ENCODE measurements at regions not wholly inside any gene's neighbourhood (a gene's known extent, or its start where the extent isn't known, plus 50 kb on each side); places are given as distances from the start of the nearest gene placed in this dataset.

DNA sequence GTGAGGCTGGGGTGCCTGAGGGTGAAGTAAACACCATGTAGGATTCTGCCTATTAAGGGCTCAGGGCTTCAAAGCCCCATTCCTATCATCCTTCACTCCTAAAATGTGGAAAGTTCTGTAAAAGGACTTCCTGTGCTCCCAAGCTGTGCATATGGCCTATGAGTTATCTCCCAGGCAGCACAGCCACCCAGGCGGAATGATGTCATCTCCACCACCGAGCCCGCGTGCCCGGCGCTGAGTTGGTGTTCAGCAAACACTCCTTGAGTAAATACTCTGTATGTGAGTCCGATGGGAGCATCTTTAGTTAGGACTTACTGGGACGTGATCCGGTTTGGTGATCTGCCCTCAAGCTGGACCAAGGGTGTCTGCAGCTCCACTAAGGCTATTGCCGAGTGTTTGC, 437.3 kb downstream of the MED13L start:
- Mint-ChIP-seq H3K4me3 (no peak overlapping the region), H3K4me1 (ENCODE audit: low read depth) (no peaks in the 10 kb centered on the region), H3K27me3 (ENCODE audit: low read depth) (peaks cover 3% of the 10 kb centered on the region), H3K9me3 (no peaks in the 10 kb centered on the region), H3K36me3 (ENCODE audit: insufficient read depth) (no peaks in the 10 kb centered on the region)
- DNase-seq (no peak), ATAC-seq (no peak)

DNA sequence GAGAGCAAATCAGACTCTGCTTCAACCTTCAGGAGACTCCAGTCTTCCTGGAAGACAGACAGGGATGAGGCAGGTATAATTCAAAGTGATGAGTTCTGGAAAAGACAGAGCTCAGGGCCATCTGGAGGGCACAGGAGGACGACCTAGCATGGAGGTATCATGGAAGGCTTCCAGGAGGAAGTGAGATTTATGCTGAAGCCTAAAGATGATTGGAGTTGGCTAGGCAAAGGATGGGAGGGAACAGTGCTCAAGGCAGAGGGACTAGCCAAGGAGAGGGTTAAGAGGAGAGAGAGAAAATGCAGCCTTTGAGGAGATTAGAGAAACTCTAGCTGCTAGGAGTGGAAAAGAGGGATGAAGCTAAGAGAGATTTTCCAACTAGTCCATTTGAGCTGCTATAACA, 438.5 kb downstream of the MED13L start:
- H3K9me3 Mint-ChIP-seq: no peaks in the 10 kb centered on the region
- no peaks in the 10 kb centered on the region for H3K36me3 Mint-ChIP-seq (ENCODE audit: insufficient read depth)
- H3K4me3 Mint-ChIP-seq: no peak overlapping the region
- DNase-seq (no peak), ATAC-seq (no peak)
- H3K4me1 Mint-ChIP-seq (ENCODE audit: low read depth): no peaks in the 10 kb centered on the region
- H3K27me3 Mint-ChIP-seq (ENCODE audit: low read depth): peaks cover 3% of the 10 kb centered on the region

DNA sequence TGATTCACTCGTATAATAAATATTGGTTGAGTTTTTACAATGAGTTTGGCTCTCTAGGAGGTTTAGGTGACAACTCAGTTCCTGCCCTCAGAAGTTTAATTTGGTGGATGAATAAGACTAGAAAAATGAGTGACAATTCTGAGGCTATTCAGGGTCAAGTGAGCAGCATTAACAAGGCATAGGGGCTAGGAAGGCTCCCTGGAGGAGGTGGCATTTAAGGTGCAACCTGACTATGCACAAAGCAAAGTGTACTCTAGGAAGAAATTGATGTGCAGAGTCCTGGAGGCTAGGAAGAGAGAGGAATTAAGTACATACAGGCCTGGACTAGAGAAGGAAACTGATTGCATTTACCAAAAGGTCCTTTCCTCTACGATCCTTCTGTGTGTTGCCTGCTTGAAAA, 440.3 kb downstream of the MED13L start:
- no peak for ATAC-seq
- Mint-ChIP-seq H3K36me3 (ENCODE audit: insufficient read depth) (no peaks in the 10 kb centered on the region), H3K27me3 (ENCODE audit: low read depth) (peaks cover 2% of the 10 kb centered on the region), H3K4me3 (no peak overlapping the region), H3K9me3 (no peaks in the 10 kb centered on the region), H3K4me1 (ENCODE audit: low read depth) (no peaks in the 10 kb centered on the region)
- no peak for DNase-seq

DNA sequence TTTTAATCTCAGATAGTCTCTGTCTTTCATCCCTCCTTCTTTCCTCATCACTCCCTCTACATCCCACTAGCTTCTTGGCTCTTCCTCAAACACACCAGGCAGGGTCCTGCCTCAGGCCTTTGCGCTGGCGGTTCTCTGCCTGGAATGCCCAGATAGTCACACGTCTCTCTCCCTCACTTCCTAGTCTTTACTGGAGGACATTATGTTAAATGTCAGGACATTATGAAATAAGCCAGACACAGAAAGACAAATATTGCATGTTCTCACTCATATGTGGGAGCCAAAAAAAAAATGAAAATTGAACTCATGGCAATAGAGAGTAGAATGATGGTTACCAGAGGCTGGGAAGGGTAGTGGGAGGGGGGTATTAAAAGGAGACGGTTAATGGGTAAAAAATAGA, 442.0 kb downstream of the MED13L start:
- no peak for ATAC-seq
- peaks cover 2% of the 10 kb centered on the region for H3K27me3 Mint-ChIP-seq (ENCODE audit: low read depth)
- H3K4me3 Mint-ChIP-seq: no peak overlapping the region
- no peak for DNase-seq
- H3K36me3 Mint-ChIP-seq (ENCODE audit: insufficient read depth): no peaks in the 10 kb centered on the region
- no peaks in the 10 kb centered on the region for H3K4me1 Mint-ChIP-seq (ENCODE audit: low read depth)
- no peaks in the 10 kb centered on the region for H3K9me3 Mint-ChIP-seq

DNA sequence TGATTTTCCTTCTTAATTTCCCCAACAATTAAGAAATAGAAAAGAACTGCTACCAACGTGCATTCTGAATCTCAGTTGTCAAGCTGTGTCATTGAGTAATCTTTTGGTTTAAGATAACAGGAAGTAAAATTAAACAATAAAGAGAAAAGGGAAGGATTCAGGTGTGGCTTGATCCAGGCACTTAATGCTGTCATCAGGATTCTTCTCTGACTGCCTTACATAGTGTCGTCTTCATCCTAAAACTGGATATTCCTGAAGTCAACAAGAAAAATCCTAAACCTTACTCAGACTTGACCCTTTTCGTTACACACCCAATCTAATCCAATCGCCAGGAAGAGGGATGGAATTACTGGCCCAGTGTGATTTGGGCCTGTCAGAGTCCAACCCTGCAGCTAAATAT, 443.8 kb downstream of the MED13L start:
- Mint-ChIP-seq H3K27me3 (ENCODE audit: low read depth) (peaks cover 2% of the 10 kb centered on the region), H3K4me1 (ENCODE audit: low read depth) (no peaks in the 10 kb centered on the region), H3K4me3 (no peak overlapping the region), H3K9me3 (no peaks in the 10 kb centered on the region), H3K36me3 (ENCODE audit: insufficient read depth) (no peaks in the 10 kb centered on the region)
- ATAC-seq (no peak), DNase-seq (no peak)

DNA sequence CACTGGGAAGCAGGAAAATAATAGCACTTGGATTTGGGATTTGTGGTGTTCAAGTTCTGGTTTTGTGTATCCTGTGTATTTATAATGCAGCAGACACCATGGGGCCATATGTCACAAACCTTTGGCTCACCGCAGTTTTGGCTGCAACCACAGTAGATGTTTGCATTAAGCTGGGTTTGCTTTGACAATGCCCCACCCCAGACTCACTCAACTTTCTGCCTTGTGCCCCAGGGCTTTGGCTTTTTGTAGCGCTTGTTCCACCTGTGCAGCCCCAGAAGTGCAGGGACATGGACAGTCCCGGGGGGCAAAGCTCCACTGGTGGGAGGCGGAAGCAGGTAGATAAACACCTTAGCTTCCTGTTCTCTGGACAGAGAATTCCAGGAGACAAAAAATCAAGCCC, 446.9 kb downstream of the MED13L start:
- Mint-ChIP-seq H3K36me3 (ENCODE audit: insufficient read depth) (no peaks in the 10 kb centered on the region), H3K4me3 (no peak overlapping the region), H3K4me1 (ENCODE audit: low read depth) (no peaks in the 10 kb centered on the region), H3K27me3 (ENCODE audit: low read depth) (no peaks in the 10 kb centered on the region), H3K9me3 (no peaks in the 10 kb centered on the region)
- DNase-seq (no peak), ATAC-seq (no peak)

DNA sequence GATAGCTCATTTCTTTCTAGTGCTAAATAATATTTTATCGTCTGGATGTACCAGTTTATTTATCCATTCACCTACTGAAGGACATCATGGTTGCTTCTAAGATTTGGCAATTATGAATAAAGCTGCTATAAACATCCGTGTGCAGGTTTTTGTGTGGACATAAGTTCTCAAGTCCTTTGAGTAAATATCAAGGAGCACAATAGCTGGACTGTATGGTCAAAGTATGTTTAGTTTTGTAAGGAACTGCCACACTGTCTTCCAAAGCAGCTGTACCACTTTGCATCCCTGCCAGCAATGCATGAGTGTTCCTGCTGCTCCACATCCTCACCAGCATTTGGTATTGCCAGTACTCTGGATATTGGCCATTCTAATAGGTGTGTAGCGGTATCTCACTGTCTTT, 447.4 kb downstream of the MED13L start:
- no peaks in the 10 kb centered on the region for H3K27me3 Mint-ChIP-seq (ENCODE audit: low read depth)
- no peak overlapping the region for H3K4me3 Mint-ChIP-seq
- no peak for DNase-seq
- ATAC-seq: no peak
- no peaks in the 10 kb centered on the region for H3K36me3 Mint-ChIP-seq (ENCODE audit: insufficient read depth)
- H3K9me3 Mint-ChIP-seq: no peaks in the 10 kb centered on the region
- H3K4me1 Mint-ChIP-seq (ENCODE audit: low read depth): no peaks in the 10 kb centered on the region

DNA sequence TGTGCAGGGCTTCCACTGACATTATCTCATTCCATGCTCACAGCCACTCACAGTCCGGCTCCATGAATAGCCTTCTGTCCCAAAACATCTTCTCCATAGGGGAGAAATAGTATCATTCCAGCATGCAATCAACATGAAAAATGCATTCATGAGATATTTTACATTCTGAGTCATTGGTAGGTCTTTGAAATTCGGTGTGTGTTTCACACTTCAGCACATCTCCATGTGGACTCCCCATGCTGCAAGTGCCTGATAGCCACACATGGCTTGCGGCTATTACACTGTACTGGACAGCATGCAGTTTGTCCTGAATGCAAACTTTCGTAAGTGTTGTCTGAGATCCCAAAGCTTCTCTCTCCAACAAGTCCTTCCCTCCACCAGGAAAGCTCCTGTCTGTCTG, 449.3 kb downstream of the MED13L start:
- no peak for ATAC-seq
- no peaks in the 10 kb centered on the region for H3K9me3 Mint-ChIP-seq
- H3K4me1 Mint-ChIP-seq (ENCODE audit: low read depth): no peaks in the 10 kb centered on the region
- no peaks in the 10 kb centered on the region for H3K36me3 Mint-ChIP-seq (ENCODE audit: insufficient read depth)
- H3K27me3 Mint-ChIP-seq (ENCODE audit: low read depth): peaks cover 6% of the 10 kb centered on the region
- DNase-seq: no peak
- H3K4me3 Mint-ChIP-seq: no peak overlapping the region

DNA sequence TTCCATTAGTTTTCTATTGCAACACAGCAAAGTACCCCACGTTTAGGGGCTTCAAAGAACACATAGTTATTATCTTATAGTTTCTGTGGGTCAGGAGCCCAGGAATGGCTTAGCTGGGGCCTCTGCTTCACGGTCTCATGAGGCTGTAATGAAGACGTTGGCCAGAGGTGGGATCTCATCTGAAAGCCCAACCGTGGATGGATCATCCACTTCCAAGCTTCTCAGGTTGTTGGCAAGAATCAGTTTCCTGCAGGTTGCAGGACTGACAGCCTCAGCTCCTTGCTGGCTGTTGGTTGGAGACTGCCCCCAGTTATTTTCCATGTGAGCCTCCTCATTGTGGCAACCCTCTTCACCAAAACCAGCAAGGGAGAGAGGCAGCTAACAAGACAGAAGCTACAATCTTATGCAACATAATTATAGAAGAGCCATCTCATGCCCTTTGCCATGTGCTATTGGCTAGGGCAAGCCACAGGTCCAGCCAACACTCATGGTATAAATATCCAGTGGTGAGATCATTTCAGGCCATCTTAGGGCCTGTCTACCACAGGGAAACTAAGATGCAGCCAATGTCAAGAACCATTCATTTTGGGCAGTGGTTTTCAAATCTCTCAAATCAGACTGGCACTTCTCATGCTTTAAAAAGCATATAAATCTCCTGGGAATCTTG, 452.4 kb downstream of the MED13L start:
- no peaks in the 10 kb centered on the region for H3K4me1 Mint-ChIP-seq (ENCODE audit: low read depth)
- no peaks in the 10 kb centered on the region for H3K36me3 Mint-ChIP-seq (ENCODE audit: insufficient read depth)
- peaks cover 8% of the 10 kb centered on the region for H3K27me3 Mint-ChIP-seq (ENCODE audit: low read depth)
- no peak overlapping the region for H3K4me3 Mint-ChIP-seq
- ATAC-seq (no peak), DNase-seq (no peak)
- H3K9me3 Mint-ChIP-seq: no peaks in the 10 kb centered on the region

DNA sequence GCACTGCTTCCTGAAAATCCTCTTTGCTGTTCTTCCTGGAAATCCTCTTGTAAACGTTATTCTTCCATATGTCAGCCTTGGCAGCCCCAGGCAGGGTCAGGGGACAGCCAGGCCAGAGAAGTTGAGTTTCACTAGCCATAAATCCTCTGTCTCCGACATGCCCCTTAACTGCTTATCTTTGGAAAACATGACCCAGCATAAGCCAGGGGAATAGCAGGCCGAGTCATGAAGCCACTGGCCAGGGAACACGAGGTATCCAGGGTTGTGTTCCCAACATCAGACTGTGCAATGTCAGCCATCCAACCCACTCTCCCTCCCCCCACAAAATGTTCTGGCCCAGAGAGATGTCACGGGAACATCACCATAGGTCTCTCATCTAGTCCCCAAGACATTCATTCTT, 453.9 kb downstream of the MED13L start:
- no peak for DNase-seq
- H3K4me3 Mint-ChIP-seq: no peak overlapping the region

DNA sequence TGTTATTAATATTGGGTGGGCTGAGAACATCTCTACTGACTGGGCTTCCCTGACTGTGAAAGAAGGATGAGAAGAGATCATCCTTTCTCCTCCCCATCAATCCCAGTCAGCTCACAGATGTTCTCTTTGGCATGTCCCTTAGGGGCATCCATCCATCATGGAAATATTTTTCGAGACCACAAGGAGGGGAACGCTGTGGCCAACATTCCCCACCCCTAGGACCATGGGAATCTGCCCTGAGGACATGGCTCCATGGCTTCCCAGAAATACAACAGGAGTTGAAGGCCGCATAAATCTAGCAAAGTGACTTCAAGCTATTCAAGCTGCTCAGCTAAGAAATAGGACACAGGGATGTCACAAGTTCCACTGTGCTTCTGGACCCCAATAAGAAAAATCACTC, 456.8 kb downstream of the MED13L start:
- Mint-ChIP-seq H3K4me3 (no peak overlapping the region), H3K4me1 (ENCODE audit: low read depth) (no peaks in the 10 kb centered on the region), H3K27me3 (ENCODE audit: low read depth) (peaks cover 17% of the 10 kb centered on the region), H3K9me3 (no peaks in the 10 kb centered on the region), H3K36me3 (ENCODE audit: insufficient read depth) (no peaks in the 10 kb centered on the region)
- ATAC-seq (no peak), DNase-seq (no peak)

More for the DNA sequence above, 453.9 kb downstream of the MED13L start:
- H3K27me3 Mint-ChIP-seq (ENCODE audit: low read depth): peaks cover 12% of the 10 kb centered on the region
- no peaks in the 10 kb centered on the region for H3K9me3 Mint-ChIP-seq
- ATAC-seq: no peak
- H3K36me3 Mint-ChIP-seq (ENCODE audit: insufficient read depth): no peaks in the 10 kb centered on the region
- H3K4me1 Mint-ChIP-seq (ENCODE audit: low read depth): no peaks in the 10 kb centered on the region

DNA sequence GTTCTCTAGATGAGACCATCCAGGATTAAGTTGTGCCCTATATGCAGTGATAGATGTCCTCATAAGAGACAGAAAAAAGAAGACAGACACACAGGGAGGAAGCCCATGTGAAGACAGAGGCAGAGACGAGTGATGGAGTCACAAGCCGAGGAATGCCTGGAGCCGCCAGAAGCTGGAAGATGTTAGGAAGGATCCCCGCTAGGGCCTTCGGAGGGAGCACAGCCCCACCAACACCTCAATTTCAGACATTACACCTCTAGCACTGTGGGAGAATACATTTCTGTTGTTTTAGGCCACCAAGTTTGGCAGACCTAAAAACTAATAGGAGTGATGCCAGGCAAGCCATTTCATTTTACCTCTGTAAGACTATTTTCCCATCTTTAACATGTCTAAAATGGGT, 458.5 kb downstream of the MED13L start:
- Mint-ChIP-seq H3K36me3 (ENCODE audit: insufficient read depth) (no peaks in the 10 kb centered on the region), H3K9me3 (peaks cover under 1% of the 10 kb centered on the region), H3K27me3 (ENCODE audit: low read depth) (peaks cover 17% of the 10 kb centered on the region), H3K4me3 (no peak overlapping the region), H3K4me1 (ENCODE audit: low read depth) (no peaks in the 10 kb centered on the region)
- ATAC-seq (no peak), DNase-seq (no peak)

DNA sequence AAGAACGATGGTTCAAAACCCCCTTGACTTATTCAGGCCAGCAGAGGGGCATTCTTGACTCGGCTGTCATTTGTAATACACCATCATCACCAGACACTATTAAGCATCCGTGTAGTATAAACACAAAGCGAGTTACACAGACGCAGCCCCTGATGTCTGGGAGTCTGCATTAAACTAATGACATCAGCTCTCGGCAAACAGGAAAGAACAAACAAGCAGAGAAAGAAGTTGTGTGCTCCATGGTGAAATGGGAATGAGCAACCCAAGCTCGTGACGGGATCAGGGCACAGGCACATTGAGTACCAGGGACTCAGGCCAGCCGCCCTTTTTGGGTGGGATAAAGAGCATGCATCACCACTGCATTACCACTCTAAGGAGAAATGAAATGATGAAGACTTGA, 460.1 kb downstream of the MED13L start:
- H3K4me1 Mint-ChIP-seq (ENCODE audit: low read depth): no peaks in the 10 kb centered on the region
- peaks cover 11% of the 10 kb centered on the region for H3K27me3 Mint-ChIP-seq (ENCODE audit: low read depth)
- H3K4me3 Mint-ChIP-seq: no peak overlapping the region
- H3K9me3 Mint-ChIP-seq: peaks cover 9% of the 10 kb centered on the region
- ATAC-seq: no peak
- H3K36me3 Mint-ChIP-seq (ENCODE audit: insufficient read depth): no peaks in the 10 kb centered on the region
- DNase-seq: no peak

DNA sequence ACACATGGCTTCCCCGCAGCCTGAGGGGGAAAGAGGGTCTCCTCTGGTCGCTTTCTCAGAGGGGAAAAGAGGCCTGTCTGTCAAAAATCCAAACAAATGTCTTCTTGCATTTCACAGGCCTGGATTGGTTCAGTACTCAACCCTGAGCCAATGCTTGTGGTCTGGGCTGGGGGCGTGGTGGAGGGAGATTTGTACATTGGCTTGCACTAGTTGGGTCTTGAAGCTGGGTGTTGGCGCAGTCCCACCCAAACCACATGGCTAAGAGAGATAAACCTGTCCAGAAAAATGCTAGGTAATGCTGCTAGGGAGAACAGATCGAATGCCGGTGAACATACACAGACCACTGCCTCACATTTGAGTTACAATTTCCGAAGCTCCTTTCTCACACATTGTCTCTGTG, 461.6 kb downstream of the MED13L start:
- peaks cover 9% of the 10 kb centered on the region for H3K27me3 Mint-ChIP-seq (ENCODE audit: low read depth)
- peaks cover 19% of the 10 kb centered on the region for H3K9me3 Mint-ChIP-seq

DNA sequence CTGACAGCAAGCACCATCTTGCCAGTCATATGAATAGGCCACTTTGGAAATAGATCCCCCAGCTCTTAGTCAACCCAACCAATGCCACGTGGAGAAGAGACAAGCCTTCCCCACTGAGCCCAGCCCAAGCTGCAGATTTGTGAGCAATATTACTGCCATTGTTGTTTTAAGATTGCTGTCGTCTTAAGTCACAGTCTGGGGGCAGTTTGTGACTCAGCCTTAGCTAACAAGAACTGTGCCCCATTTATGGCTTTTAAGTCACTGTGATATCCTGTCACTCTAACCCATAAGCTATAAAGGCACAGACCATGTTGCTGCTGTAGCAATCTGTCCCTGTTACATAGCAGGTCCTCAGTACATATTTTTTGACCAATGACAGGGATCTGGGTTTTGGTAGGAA, 464.2 kb downstream of the MED13L start:
- ATAC-seq: no peak
- H3K4me3 Mint-ChIP-seq: no peak overlapping the region
- no peaks in the 10 kb centered on the region for H3K36me3 Mint-ChIP-seq (ENCODE audit: insufficient read depth)
- H3K4me1 Mint-ChIP-seq (ENCODE audit: low read depth): no peaks in the 10 kb centered on the region
- peaks cover 19% of the 10 kb centered on the region for H3K9me3 Mint-ChIP-seq
- DNase-seq: no peak
- peaks cover 11% of the 10 kb centered on the region for H3K27me3 Mint-ChIP-seq (ENCODE audit: low read depth)

More for the DNA sequence above, 461.6 kb downstream of the MED13L start:
- DNase-seq (no peak), ATAC-seq (no peak)
- H3K4me3 Mint-ChIP-seq: no peak overlapping the region
- H3K4me1 Mint-ChIP-seq (ENCODE audit: low read depth): no peaks in the 10 kb centered on the region
- no peaks in the 10 kb centered on the region for H3K36me3 Mint-ChIP-seq (ENCODE audit: insufficient read depth)

DNA sequence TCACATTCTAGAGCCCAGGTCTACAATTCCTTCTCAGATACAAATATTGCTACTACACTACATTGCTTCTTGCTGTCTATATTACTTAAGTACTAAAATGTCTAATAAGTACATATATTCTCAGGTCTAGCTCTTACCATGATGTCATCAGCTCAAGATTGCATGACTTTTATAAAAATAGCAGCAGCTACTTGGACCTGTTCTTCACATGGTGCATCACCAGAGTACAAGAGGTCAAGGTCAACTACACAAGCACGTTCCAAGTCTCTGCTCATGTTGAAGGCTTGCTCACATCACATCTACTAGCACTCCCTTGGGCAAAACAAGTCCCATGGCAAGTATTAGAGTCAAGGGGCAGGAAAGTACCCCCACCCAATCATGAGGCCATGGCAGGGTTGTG, 465.6 kb downstream of the MED13L start:
- Mint-ChIP-seq H3K4me1 (ENCODE audit: low read depth) (no peaks in the 10 kb centered on the region), H3K36me3 (ENCODE audit: insufficient read depth) (no peaks in the 10 kb centered on the region), H3K27me3 (ENCODE audit: low read depth) (peaks cover 10% of the 10 kb centered on the region), H3K9me3 (peaks cover 19% of the 10 kb centered on the region), H3K4me3 (no peak overlapping the region)
- ATAC-seq (no peak), DNase-seq (no peak)
